GM21367 (cell line): ENCODE measurements at regions not wholly inside any gene's neighbourhood (a gene's known extent, or its start where the extent isn't known, plus 50 kb on each side); places are given as distances from the start of the nearest gene placed in this dataset.

Experiments used
- ATAC-seq: cut with Tn5 transposase; IDR thresholded peaks from one replicate; pipeline ENCODE4 v1.9.1; 2021; ENCODE audit not compliant: unreplicated experiment

DNA sequence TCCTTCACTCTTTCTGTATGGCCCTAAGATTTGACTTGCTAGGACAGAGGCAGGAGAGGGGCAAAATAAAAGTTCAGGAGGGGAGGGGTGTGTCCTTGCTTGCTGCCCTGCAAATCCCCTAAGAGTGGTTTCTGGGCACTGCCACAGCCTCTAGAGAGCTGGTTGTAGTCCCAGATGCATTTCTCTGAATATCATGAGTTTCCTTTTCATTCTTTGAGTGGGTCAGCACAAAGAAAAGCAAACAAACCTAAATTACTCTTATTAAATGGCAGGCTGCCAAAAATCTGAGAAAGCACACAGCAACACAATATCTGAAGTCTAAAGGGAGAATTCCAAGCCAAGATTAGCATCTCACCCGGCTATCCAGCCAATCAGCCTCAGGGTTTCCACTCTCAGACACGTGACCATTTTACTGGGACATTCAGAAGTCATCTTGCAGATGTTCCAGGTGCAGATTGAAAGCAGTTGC, 919.3 kb downstream of the TUSC7 start:
- no peak for ATAC-seq

DNA sequence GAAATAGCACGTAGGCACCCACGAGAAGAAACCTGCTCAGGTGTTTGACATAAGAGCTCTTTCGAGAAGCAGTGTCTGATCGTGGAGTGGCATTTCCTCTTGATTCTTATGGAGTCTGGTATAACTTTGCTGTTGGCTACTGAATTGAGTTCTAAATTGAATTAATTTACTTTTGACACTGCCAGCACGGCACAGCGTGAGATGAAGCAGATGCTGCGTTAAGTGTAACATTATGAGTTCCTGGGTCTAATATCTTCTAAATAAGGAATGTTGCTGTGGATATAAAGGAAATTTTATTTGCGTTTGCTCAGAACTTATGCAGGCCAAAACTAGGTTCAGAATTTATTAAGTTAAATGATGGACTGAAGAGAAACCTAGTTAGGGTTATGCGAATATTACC, 919.9 kb downstream of the TUSC7 start:
- ATAC-seq = no peak

DNA sequence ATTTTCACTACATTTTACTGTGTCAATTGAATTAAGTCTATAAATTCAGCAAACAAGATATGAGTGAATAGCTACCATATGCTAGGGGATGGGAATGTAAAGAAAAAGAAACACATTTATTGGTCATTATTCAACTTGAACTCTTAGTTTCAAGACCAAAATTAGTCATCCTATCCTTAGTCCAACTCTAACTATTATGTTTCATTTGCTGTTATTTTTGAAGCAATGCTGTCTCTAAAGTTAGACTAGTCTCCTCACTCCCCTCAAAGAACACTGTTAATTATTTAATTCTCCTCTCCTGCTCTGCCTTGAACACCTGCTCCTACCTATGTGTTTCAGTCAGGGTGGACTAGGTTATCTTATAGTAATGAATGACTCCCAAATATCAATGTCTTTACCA, 920.9 kb downstream of the TUSC7 start:
- no peak for ATAC-seq

DNA sequence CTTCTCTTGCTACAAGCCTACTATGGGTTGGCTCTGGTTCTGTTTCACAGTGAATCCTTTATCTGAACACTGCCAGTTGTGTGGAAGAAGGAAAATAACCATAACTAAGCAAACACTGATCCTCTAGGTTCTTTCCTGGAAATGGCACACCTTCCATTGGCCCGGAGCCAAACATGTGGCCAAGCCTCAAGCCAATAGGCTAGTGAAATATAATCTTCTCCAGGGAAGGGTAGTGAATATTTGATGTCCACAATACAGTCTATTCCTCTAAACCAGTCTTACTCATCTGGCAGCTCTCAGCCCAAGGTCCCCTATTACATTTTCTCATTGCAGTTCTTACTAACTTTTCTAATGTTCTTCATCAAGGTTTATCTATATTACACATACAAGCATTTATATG, 921.3 kb downstream of the TUSC7 start:
- no peak for ATAC-seq

DNA sequence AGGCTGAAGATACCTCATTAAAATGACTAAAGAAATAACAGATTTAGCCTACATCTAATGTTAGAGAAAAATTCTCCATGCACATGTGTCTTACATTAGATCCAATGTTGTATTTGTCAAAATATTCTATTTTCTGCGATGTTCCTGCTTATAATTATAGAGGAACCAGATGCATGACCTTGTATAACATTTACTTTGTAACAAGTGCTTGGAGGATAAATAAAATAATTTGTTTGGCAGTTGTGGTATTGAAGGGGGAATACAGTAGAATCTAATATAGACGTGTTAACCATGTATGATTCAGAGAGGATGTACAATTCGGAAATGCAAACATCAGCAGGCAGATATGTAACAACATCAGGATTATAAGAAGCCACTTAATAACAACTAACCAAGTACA, 922.2 kb downstream of the TUSC7 start:
- ATAC-seq = no peak

DNA sequence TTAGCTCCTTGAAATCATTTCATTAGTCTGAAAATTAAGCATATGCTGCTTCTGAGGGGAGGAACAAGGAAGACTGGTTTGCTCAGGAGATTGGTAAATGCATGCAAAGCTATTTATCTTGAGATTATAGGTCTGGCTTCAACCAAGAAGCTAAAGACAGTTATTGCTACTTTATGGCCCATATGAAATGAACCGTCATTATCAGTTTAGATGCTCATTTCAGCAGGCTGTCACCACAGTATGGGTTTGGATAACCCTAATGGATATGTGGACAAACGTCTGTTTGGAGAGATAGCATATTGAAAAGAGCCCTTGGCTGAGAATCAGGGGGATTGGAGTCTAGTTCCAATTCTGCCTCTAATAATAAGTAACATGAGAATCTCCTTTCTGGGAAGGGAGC, 922.6 kb downstream of the TUSC7 start:
- ATAC-seq = no peak

DNA sequence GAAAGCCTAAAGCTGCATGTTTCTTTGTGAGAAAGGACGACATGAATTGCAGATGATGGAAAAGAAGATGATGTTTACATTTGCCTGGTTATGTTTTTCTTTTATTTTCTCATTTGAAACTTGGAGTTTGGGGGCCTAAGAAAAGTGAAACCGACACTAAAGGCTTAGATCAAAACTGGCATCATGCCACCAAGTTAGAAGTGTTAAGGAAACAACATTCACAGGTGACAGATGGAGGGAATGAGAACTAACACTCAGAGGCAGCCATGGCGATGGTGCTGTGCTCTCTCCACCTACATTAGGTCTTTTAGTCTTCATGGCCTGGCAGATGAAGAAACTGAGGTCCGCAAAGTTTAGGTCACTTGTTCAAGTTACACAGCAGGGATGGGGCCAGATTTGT, 923.6 kb downstream of the TUSC7 start:
- ATAC-seq = no peak

DNA sequence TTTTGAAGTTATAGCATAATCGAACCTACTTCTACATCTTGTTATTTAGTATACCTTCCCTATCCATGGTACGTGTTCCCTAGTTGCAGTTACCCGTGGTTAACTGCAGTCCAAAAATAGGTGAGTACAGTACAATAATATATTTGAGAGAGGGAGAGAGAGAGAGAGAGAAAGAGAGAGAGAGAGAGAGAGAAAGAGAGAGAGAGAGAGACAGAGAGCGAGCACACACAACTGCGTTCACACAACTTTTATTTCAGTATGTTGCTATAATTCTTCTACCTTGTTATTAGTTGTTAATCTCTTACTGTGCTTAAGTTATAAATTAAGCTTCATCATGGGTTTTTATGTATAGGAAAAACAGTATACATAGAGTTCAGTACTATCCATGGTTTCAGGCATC, 928.1 kb downstream of the TUSC7 start:
- no peak for ATAC-seq

DNA sequence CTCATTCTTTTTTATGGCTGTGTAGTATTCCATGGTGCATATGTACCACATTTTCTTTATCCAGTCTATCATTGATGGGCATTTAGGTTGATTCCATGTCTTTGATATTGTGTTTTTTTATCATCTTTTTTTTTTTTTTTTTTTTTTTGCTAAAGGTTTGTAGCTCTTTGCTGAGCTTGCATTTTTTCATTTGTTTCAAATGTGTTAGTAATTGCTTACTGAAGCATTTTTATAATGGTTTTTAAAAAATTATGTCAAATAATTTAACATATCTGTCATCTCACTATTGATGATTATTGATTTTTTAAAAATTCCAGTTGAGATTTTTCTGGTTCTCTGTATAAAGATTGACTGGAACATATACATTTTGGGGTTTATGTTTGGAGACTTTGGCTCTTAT, 934.6 kb downstream of the TUSC7 start:
- no peak for ATAC-seq

DNA sequence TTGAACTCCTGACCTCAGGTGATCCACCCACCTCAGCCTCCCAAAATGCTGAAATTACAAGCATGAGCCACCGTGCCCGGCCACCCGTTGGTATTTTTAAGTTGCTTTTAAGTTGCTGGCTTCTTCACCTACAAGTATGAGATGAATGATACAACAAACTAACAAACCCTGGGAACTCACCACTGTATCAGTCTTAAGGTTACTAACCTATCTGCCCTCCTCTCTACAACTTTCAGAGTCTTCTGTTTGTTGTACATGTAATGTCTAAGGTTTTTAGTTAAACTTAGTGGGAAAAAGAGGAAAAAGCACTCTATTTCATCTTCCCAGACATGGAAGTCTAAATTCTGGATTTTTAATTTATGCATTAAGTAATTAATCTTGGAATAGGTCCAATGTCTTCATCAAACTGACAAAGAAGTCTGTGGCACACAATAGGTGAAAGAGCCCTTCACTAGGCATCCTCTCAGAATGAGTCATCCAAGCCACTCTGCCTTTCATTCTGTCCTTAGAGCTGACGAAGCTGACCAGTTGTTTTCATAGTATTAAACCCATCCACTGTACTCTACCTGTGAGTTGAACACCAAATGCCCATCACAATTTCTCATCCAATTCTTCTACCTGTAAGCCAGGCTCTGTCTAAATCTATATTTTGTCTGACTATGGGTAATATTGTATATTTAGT, 936.1 kb downstream of the TUSC7 start:
- ATAC-seq = no peak

DNA sequence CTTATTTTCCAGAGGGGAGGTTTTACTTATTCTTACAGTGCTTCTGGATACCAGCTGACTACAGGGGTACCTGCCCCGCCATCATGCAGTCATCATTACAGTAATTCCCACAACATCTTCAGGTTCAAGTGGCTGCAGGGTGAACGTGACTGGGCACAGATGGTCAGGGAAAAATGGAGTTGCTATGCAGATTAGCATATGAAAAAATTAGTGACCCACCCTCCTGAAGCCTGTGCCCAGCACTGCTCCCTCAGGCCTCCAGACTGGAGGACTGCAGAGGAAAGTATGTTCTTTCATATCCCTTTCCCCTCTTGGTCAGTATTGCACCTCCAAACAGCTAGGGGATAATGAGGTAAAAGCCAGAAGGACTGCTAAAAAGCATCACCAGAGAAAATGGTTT, 937.9 kb downstream of the TUSC7 start:
- ATAC-seq = no peak

DNA sequence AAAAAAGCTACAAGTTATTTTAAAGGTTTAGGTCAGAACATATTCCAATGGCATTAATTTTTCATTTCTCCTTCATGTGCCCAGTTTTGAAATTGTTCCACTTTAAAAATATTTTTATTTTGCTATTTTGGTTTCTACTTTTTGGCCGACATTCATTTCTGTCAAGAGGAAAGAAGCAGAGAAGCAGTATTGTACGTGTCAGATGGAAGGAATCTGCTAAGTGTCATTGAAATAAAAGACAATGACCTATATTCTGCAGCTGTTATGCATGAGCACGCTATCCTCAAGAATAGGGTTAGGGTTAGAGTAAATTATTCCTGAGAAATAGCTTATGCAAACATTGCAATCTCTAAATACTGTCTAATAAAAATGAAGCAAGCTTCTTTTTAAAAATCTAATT, 941.7 kb downstream of the TUSC7 start:
- no peak for ATAC-seq

DNA sequence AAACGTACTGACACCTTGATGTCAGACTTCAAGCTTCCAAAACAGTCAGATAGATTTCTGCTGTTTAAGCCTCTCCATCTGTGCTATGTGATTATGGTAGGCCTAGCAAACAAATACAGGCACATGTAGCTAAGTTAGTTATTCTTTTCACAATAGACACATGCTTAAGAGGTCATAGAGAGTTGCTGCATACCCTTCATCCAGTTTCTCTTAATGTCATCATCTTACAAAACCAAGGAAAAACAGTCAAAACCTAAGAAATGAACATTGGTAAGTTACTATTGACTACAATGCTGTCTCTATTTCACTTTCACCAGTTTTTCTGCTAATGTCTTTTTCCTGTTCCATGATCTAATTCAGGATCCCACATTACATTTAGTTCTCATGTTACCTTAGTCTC, 946.8 kb downstream of the TUSC7 start:
- no peak for ATAC-seq

DNA sequence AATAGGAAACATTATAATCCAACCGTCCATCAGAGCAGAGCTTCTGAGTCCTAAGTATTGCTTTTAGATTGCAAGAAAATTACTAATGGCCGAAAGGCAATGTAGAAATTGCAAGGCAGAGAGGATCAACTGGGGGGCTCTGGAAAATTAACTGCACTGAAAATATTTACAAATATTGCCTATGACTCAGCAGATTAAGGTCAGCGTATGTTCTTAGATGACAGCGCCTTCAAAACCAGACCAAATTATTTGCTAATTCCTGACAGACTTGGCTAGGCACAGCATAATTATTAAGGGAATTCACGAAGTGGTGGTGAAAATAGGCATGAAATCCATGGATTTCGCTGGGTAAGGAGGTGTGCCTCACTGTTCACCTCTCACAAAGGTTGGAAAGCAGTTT, 947.7 kb downstream of the TUSC7 start:
- ATAC-seq = no peak

DNA sequence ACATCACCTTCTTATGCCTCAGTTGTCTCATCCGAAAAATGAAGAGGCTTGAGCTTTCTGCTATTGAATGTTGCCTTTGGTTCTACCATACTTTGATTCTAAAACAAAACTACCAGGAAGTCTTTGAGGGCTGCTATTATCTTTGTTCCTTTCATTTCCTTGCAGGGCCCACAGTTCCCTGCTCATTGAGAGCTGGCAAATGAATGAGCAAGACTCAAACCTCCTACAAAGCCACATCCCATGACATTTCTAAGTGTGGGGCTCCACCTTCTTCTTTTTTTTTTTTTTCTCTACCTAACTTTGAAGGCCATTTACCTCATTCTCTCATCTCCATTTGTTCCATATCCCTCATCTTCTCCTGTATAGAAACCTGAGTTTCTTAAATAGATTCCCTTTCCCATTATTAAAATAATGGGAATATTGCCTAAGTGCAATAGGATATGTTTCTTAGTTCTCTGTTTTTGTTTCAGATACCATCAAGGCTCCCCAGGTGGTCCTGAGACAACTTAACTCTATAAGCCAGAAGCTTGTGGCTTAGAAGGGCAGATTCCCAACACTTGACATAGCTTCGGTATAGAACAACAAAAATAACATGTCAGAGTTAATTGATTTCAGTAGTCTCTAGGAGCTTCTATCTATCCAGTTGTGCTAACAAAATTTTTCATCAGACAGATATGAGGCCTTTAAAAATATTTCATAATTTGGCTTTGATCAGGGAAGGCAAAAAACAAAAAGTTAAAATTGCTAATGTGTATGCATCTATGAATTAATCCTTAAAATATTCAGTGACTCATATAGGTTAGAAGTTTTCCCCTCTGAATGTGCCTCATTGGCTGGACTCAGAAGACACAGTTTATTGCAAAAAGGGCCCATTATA, 951.6 kb downstream of the TUSC7 start:
- no peak for ATAC-seq

DNA sequence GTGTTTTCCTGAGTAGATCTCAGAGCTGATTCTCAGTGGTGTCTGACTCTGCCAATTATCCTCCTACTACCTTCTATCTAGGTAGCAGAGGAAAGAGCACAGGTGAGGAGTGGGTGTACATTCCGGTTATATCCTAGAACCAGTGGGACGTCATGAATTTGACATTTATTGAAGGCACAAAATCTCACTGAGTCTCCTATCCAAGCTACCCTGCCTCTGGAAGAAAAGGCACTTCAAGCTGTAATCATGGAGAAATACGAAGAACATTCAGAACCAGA, 952.2 kb downstream of the TUSC7 start:
- no peak for ATAC-seq

DNA sequence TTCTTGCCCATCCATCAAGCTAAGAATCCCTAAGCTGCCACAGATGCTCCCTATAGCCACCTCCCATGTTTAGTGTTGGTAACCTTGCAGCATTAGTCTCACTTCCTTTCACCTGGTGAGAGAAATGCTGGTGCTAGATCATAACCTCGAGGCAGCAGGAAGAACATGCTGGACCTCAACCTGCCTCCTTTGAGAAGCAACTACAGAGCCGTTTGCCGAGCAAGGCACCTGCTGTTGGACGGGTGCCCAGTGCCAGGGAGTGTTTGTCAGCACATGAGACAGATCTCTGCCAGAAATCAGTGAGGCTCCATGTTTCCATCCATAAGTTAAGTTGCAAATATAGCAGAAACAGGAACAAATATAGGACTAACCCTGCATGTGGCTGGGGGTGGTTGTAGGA, 955.7 kb downstream of the TUSC7 start:
- ATAC-seq = no peak

DNA sequence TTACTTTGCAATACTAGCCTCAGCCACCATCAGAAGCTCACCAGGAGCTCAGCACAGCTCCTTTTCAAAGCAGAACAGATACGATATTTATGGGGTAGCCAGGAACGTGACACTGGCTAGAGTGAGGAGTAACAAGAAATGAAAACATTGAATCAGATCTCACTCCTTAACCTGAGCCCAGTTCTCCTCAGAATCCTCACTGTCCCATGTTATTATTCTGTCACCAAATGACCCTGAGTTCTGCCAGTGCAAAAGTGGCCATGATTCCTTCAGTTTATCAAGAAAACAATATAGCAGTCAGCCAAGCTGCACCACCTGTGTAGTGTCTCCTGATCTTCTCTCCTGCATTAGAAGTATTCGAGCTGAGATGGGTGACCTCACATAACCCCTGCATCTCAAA, 956.7 kb downstream of the TUSC7 start:
- no peak for ATAC-seq

DNA sequence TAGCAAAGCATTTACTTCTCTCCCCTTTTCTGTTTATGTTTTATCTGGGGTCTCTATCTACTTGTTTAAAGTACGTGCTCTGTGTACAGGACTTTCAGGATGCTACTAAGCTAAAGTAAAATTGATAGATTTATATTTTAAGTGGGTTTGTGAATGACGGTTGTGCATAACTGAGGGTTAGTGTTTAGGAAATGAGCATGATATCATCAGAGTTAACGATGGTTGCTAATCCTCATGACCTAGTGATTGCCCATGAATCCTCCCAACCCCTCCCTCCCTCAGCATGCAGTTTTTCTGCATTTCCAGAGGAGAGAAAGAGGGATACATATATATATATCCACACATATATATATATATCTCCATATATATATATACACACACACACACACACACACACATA, 957.2 kb downstream of the TUSC7 start:
- no peak for ATAC-seq

DNA sequence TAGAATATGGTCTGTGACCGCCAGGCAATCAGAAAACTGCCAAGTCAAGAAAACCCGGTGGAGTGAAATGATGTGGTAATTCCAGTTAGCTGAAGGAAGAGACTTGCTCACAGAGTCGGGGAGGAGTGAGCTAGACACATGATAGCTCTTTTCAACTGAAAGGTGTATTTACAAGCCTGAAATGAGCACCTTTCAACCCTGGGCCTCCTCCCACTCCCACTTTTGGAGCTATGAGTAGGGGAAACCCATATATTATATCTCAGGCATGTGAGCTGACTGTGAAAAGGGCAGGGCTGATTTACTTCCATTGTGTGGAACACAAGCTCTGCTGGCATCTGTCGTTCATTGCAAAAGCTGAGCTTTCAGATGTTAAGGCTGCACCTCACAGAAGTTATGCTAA, 960.2 kb downstream of the TUSC7 start:
- ATAC-seq = no peak

DNA sequence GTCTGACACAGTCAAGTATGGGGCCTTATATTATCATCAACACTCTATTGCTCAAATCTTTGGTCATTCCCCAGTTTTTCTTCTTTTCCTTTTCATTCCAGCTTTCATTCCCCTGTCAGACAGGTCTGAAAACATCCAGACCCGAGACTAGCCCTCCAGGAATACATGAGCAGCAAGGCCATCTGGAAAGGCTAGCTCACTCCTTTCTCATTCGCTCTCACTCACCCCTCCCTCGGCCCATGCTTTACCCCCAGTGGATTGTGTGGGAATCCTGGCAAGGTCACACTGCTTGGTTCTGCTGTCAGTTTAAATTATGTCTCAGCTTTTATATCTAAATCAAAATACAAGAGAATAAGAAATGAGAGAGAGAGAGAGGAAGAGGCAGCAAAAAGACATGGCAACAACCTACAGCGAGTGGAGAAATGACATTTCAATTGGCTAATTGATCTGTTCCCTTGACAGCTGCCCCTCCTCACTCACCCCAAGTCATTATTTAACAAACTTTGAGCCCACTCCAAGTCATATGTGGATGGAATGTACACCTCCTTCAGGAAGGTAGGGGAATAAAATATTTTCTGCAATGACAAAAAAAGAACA, 962.2 kb downstream of the TUSC7 start:
- no peak for ATAC-seq

DNA sequence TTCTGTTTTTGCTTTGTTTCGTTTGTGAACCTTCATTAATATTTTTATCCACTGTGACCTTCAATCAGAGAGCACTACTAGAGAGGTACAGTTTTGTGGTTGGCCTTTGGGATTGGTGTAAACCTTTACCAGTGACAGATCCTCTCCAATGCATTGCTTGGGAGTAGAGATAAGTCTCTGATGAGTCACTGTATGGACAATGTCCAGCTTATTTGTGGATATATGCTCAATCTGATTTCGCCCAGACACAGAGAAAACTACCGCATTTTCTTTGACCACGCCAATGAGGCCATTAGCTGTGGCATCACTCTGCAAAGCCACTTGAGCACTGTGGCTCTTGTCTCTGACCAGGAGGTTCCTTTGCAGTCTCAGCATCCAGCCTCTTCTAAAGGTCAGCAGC, 964.7 kb downstream of the TUSC7 start:
- no peak for ATAC-seq
